ENCODE measurements at regions not wholly inside any gene's neighbourhood (a gene's known extent, or its start where the extent isn't known, plus 50 kb on each side); places are given as distances from the start of the nearest gene placed in this dataset.

DNA sequence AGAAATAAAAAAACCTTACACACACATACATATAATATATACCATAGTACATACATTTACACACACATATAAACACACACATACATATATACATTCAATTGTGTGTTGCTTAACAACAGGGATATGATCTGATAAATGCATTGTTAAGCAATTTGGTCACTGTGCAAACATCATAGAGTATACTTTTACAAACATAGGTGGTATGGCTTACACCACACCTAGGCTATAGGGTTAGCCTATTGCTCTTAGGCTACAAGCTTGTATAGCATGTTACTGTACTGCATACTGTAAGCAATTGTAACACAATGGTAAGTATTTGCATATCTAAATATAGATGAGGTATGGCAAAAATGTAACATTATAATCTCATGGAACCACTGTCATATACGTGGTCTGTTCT, 156.8 kb upstream of the ERBB4 start:
- DNase-seq (ENCODE audit: low read depth) = no peak

DNA sequence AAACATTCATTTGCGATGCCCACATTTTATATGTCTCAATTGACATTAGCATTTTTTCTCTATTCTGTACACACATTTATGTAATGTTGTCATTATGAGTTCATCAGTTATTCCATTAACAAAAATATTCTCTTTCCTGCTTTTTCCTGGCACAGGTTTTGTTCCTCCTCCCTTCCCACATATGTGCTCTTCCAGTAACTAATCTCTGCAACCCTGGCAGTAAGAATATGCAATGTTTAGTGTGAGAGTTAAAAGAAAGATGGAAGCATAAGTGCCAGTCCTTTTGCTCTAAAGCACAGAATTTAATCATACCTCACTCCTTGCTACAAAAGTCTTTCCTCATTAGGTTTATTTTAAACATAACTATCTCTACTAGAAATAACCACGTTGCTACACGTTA, 155.8 kb upstream of the ERBB4 start:
- no peak for DNase-seq (ENCODE audit: low read depth)

DNA sequence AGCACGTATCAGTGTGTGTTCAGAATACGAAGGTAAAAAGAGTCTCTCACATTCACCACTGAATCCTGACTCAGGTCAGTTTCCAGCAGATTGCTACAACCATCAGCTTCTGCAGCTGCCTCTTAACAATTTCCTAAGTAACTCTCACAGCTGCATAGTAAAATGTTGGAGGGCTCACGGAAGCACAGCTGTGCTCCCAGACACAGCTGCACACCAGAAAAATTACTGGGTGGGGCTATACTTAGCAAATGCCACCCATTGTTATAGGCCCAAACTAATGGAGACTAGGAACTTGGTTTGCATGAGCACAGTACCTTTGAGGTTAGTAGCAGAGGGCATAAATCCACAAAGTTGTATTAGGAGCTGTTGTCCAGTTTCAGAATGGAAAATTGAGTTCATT, 153.9 kb upstream of the ERBB4 start:
- DNase-seq (ENCODE audit: low read depth) = no peak

DNA sequence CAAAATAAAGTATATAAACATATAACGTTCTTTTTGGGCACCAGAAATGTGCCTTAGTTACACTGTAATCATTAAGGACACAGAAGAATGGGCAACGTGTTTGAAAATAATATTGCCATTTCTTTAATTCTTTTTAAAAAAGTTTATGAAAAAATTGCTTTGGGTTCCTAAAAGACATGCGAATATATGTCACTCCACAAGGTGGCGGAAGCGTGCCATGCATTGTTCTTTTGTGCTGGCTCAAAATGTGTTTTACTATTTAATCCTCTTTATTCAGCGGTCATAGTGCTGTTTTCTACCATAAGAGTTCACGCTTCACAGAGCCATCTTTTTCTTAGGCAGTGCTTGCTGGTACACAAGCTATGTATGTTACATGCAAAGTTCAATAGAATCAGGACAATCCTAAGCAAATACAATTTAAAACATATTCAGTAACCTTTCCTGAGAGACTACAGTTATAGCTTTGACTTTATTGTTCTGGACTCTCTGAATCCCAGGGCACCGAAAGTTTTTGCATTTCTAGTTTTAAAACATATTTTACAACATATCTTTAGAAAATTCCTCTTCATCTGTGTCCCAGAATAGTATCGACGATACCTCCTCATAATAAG, 147.8 kb upstream of the ERBB4 start:
- DNase-seq (ENCODE audit: low read depth) = peak; percentile 56

DNA sequence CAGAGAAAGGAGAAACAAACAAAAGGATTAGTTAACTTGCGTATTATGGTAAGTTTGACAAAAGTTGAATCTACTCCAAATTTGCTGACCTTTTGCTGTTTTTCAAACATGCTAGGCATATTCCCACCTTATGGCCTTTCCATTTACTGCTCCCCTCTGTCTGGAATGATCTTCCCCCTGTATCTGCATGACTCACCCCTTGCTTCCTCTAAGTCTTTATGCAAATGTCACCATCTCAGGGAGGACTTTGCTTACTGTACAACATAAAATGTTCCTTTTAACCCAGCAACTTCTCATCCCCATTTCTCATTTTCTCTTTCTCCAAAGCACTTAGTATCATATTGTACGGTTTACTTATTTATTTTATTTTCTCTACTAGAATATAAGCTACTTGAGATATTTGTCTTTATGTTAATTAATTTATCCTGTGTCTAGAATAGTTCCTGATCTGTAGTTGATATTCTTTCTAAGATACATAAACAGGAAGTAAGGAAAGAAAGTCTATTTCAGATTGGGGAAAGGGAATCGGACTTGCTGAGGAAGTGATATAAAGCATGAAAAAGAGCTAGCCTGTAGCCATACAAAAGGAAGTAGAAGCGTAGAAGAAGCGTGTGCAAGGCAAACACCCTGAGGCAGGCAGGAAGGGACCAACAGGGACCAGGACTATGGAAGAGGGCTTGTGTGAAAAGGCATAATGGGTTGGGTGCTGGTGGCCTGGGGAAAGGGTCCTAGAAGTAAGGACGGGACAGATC, 144.9 kb upstream of the ERBB4 start:
- no peak for DNase-seq (ENCODE audit: low read depth)

DNA sequence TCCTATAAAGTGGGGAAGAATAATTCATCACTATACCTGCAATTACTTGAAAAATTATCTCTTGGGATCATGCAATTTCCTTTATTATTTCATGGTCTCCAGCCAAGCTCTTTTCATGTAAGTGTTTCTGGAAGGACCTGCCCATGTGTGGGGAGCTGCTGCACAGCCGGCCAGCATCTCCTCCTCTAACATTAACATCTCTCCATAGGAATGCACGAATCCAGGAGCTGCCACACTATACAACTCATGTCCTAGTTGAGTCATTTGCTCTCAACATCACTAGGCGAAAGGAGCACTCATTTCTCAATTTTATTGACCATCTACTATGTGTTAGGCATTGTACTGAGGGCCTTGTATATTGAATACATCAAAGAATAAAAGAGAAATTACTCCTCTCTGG, 144.3 kb upstream of the ERBB4 start:
- no peak for DNase-seq (ENCODE audit: low read depth)

DNA sequence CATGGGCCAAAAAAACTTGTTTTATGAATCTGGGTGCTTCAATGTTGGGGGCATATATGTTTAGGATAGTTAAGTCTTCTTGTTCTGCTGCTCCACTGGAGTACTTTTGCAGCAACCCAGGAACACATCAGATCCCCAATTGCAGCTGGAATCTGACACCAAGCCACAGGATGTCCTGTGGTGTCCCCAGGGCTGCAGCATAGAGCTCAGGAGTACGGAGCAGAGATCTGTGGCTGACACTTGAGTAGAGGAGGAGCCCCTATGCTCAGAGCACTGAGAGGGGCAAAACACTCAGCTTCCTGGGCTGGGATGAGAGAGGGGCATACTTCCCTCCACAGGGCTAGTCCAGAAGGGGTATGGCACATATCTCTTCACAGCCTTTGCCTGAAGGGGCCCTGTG, 138.9 kb upstream of the ERBB4 start:
- DNase-seq (ENCODE audit: low read depth) = no peak

DNA sequence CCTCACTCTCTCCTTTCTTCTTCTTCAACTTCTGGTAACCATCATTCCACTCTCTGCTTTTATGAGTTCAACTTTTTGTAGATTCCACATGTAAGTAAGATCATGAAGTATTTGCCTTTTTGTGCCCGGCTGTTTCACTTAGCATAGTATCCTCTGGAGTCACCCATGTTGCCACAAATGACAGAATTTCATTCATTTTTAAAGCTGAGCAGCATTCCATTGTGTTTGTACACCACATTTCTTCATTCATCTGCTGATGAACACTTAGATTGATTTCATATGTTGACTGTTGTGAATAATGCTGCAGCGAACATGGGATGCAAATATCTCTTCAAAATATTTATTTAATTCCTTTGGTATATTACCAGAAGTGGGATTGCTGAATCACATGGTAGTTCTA, 133.6 kb upstream of the ERBB4 start:
- no peak for DNase-seq (ENCODE audit: low read depth)

DNA sequence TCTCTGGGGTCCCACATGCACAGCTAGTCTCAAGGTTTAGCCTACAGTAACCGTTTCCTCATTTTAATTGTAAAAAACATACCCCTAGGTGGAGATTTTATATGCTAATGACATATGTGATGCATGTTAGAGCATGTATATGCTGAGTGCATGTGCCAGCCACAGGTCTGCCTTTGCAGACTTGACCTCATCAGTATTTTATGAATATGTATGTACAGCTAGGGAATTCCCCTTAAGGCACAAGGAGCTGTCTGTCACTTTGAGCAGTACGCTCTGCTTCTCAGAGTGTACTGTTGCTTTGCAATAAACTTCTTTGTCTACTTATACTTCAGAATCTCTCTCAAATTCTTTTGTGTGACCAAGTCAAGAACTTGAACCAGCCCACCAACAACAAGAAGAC, 131.2 kb upstream of the ERBB4 start:
- DNase-seq (ENCODE audit: low read depth) = no peak

DNA sequence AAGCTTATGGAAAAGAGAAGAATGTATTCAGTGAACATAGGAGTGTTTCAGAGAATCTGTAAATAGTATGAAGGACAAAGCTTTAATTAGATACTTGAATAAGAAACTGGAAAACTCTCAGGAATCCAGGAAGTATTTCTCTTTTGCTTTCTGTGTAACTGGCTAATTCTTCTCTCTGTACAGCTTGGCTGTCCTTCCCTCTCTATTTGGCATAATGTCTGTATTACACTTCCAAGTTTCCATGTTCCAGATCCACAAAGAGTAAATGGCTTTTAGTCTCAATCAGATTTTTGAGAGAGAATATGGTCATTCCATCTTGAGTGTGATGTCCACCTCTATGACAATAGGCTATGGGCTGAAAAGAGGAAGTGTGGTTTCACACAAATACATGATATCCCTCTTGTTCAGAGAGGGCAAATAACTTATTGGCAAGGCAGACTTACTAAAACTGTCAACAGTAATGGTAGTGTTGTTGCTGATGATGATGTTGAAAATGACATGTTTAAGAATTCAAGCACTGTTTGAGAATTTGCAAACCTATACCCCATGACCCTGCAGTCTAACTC, 129.2 kb upstream of the ERBB4 start:
- DNase-seq (ENCODE audit: low read depth) = no peak

DNA sequence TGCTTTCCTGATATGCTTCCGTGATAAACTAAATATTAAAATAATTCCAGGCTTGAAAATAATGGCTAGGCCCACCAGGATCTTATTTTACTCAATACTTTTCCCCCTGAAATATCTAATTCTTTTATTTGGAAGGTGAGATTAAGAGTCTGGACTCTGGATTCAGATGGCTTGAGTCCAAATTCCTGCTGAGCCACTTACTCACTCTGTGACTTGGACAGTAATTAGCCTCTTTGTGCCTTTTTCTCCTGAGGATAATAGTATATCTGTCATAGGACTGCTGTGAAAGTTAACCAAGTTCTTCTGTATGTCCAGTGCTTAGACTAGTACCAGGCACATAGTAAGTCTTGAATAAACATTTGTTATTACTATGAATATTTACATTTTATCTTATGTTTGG, 127.3 kb upstream of the ERBB4 start:
- DNase-seq (ENCODE audit: low read depth) = no peak

DNA sequence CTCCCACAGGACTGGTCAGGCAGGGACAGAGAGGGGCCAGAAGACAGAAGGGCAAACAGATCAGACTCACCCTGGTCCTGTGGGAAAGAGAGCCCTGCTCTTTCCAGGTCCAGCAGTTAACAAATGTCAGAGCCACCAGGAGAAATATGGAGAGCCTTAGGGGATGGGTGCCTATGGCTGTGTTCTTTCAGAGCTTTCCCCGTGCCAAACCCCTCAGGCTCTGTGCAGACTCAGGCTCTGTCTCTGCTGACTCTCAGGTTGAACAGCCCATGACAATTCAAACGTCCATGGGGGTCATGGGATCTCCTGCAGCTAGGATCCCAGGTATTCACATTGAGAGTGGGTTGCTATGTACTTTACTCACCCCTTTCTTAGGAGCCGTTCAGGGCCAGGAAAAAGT, 120.8 kb upstream of the ERBB4 start:
- no peak for DNase-seq (ENCODE audit: low read depth)

DNA sequence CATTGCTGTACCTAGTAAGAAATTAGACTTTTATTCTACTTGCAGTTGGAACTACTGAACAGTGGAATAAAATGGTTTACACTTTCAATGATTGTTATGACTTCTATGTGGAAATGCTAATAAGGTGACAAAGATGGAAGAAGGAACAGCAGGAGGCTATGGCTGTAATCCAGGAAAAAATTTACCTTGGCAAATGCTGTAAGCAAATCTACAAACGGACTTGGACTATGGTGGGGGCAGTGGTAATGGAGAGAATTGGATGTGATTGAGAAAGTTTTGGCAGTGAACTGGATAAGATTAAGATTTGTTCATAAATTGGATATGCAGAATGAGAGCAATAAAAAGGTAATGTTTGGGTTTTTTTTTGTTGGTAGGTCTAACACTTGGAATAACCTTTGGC, 111.0 kb upstream of the ERBB4 start:
- DNase-seq (ENCODE audit: low read depth) = no peak

DNA sequence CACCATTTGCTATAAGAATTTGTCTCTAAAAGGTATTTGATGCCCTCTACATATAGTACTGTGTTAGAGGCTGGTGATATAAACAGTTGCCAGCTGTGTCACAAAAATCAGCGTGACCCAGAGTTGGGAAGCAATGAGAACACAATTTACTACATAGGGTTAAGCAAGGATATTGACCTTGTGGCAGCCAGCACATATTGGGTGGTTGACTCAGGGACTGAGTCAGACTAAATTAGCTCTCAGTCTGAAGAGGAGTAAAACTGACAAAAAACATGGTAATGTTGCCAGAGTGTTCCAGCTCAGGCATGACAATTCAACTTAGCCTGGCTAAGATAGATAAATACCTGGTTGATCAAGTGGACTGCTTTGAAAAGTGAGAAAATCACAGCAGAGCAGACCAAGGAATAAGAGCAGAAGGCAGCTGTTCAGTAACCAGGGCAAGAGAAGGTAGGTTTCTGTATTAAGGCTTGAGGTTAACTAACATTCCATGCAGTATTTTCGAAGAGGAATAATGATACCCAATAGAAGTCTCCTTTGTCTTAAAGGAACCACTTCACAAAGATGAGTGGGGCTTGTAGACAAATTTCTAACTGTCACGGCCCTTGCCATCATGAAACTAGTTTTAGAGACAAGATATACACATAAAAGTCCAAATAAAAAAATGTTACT, 108.2 kb upstream of the ERBB4 start:
- peak; percentile 81 for DNase-seq (ENCODE audit: low read depth)

DNA sequence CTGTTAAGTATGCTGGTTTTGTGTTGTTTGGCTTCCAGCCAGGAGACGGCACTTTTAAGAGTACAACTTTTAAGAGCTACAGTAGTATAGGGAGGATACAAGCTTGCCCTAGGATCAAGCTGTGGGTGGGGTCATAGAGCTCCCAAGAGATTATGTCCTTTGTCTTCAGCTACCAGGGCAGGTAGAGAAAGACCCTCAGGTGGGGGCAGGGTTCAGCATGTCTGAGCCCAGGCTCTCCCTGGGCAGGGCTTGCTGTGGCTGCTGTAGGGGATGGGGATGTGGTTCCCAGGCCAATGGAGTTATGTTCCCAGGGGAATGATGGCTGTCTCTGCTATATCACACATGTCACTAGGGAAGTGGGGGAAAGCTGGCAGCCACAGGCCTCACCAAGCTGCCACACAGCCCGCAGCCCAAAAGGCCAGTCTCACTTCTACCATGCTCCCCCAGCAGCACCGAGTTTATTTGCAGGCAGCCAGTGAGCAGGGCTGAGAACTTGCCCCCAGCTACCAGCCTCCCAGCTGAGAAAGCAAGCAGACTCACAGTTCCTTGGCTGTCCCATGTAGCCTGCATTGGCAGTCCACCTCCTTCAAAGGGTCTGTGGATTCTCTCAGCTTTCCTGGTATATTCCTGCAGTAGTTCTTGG, 105.7 kb upstream of the ERBB4 start:
- DNase-seq (ENCODE audit: low read depth) = no peak

DNA sequence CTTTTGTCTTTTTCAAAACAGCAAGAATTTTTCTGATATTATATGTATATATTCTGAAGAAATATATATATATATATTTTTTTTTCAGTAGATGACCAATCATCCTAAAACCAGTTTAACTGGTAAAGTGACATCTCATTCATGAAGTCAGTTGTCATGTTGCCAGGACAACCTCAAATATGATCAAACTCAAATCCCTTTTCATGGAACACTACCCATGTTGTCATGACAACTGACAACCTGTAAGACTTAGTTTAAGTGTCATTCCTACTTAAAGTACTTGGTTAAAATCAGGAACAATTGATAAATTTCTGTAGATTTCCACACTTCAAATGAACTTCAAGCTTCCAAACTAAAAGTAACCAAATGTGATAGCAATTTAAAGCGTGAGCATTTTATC, 101.8 kb upstream of the ERBB4 start:
- no peak for DNase-seq (ENCODE audit: low read depth)

DNA sequence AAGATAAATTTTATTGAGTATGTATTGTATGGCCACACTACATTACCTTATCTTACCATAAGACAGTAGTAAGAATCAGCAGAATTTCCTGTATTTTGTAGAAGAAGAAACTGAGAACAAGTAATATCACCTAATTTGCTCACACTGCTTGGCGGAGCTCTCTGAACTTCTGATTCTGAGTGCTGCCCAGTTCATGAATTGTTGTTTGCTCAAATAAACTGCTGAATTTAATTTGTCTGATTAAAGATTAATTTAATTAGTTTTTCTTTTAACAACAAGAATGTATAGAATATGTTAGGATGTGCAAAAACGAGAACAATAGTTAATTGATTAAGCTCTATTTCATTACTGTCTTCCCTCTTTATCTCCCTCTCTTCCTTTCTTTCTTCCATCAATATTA, 100.1 kb upstream of the ERBB4 start:
- no peak for DNase-seq (ENCODE audit: low read depth)

DNA sequence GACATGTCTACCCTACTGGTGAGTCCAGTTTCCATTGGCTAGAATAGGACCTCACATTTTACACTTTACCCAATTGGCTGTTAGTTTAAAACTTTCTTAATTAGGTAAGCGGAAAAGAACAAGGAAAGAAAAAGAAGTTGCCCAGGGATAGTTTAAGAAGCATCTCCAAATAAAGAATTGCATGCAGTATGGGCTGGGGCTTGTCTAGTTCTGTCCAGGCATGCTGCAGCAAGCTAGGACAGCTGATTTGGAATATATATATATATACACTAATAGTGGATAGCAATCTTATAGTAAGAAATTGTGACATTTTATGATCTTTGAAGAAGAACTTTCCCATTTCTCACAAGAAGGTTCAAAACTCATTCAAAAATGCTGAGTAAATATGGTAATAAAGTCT, 90.0 kb upstream of the ERBB4 start:
- no peak for DNase-seq (ENCODE audit: low read depth)

DNA sequence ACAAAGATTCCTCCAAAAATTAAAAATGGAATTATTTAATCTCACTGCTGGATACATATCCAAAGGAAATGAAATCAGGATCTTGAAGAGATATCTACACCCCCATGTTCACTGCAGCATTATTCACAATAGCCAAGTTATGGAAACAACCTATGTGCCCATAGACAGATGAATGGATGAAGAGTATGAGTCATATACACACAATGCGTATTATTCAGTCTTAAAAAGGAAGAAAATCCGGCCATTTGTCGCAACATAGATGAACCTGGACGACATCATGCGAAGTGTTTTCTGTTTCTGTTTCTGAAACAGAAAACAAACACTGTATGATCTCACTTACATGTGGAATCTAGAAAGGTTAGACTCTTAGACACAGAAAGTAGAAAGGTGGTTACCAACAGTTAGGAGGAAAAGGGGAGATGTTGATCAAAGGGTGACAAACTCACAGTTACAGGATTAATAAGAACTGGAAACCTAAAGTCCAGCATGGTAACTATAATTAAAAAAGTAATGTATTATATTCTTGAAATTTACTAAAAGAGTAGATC, 87.8 kb upstream of the ERBB4 start:
- DNase-seq (ENCODE audit: low read depth) = no peak

DNA sequence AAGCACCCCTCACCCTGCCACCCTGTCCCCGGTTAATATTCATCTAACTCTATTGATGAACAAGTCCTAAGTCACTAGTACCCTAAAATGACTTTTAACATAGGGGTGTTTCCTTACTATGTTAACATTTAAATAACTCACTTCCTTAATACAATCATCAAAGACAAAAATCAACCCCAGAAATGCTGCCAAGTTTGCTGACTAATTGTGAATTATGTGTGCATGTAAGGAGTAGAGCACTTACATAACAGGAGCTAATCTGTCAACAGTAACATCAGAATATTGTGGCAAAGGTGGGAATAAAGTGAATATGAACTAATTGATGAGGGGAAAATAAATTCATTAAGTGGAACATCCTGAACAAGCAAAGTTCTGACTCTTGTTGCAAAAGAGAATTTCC, 81.4 kb upstream of the ERBB4 start:
- DNase-seq (ENCODE audit: low read depth) = peak; percentile 15

DNA sequence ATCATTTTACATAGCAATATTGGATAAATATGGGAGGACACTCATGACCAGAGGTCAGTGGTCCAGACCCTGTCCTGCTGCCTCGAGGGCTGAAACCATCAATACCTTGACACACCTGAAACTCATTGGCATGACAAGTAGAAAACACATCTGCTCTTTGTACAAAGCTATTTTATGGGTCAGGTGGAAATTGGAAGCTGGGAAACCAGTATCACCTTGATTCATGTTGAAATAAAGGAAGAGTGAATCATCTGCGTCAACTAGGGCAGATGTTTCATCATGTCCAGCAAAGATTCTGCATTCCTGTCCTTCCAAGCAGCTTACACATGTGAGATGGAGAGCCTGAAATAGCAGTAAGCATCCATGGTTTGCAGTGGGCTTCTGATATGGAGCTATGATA, 80.0 kb upstream of the ERBB4 start:
- DNase-seq (ENCODE audit: low read depth) = no peak

DNA sequence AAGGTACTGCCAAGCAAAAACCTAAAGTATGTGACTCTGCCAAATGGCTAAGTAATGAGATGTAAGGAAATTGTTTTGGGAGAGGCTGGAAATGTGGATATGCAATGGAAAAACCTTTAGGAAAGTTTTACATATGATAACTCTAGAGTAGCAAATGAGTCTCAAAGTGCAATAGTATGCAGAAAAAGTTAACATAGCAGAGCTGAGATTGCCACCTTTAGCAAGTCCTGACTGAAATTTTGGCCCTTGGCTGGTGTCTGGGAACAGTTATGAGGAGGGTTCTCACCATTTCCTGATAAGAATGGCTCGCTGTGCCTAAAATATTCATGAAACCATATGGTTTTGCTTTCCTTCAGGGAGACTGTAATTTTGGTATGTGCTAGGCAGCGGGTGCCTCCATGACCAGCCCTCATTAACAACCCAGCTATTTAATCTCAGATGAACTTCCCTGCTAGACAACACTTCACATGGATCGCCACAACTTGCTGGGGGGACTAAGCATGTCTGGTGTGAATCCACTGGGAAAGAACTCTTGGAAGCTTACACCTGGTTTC, 72.3 kb upstream of the ERBB4 start:
- DNase-seq (ENCODE audit: low read depth) = no peak

Measured in stromal cell of bone marrow (primary cell).